ENCODE measurements at regions not wholly inside any gene's neighbourhood (a gene's known extent, or its start where the extent isn't known, plus 50 kb on each side); places are given as distances from the start of the nearest gene placed in this dataset.

DNA sequence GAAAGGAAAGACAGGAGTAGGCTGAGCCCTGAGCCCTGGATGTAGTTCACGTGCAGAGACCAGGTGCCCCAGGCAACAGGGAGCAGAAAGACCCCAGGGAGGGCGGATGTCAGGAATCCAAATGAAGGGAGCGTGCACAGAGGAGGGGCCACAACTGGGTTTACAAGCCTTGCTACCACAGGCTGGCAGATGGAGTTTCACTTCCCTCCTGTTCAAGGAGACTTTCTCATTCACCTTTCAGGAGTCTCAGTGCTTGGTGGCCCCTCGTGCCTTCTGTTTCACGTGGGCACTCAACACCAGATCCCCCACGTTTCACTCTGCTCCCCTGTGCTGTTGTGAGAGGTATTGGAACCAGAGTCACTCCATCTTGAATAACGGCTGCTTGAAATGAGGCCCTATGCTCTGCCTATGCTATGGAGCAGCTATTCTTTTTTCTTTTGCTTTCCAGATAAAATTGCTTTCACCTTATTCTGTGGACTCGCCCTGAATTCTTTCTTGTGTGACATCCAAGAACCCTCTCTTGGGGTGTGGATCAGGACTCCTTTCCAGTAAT is 601.4 kb upstream of the IGFBP3 start:
- no peak for DNase-seq

DNA sequence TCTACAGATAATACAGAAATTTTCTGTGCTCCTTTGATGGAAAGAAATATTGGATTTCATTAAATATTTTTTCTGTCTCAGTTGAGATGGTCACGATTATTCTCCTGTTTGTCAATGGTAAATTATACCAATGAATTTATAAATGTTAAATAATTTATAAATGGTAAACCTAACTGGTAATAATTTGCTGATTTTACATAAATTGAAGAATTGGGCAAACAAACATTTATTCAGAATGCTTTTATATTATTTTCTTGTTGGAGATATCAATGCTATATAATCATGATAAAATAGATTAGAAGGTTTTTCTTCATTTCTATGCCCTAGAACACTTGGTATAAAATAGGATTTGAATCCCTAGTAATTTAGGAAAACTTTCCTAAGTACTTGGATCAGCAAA is 597.6 kb upstream of the IGFBP3 start:
- DNase-seq = no peak

DNA sequence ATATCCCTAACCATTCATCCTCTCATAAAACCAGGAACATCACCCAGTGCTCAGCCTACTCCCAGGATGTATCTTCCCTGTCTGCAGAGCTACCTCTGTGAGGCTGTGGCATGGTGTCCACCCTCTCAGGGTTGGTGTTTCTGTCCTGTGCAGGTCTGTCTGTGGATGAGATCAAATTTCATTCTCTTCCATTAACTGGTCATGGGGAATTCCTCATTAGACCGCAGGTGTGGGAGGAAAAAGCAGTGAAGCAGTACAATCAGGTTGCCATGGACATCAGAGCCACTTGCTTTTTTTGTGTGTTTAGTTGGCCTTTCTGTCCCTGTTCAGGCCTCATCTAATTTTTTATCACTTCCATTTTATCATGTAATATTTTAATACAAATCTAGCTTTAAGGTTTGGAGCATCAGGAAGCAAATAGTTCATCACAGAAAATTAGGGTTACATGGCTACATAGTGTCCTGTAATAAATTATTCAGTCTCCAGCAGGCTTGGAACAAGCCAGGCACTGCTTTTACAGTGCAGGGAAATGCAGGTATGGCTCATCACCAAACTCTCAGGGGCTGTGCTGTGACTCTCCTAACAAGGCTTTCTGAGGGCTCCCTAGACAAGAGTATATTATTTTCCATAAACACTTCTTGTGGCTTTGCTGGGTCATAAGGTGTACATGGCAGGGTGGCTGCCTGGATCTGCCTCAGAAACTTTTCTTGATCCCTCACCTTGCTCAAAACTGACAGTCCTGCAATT is 594.9 kb upstream of the IGFBP3 start:
- no peak for DNase-seq

DNA sequence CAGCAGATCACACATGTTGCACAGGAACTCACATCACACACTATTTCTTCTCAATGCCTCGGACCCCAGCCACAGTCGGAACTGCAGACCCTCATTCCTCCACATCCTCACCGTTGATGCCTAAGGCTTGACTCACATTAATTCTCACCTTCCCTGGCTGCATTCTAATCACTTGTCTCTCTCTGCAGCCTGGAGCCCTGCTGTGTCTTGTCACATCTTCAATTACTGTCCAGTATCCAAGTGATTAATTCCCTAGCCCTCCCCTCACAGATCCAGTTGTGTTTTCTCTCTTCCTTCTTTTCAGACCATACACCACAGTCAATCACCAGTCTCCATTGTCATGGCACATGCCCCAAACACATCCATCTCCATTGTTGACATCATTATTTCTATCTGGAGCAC is 592.4 kb upstream of the IGFBP3 start:
- DNase-seq = no peak

DNA sequence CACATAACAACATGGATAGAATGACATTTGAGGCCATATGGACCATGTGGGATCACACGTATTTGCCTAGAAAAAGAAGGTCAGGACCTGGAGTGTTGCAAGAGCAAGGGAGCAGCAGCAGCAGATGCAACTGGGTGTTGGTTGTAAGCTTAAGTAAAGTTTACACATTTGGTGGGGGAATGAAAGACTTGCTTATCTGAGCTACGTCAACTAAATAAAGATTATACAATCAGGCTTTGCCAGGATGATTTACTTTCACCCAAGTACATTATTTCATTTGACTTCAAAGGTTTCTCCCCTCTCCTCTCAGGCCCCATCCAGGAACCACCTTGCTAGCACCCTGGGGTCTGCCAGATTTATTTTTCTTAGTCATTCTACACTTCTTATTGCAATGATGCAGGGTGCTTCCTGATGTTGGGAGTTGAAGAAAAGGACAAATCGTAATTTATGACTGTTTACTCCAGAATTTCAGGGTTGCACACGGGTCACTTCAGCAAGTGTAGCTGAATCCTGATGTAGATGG is 591.9 kb upstream of the IGFBP3 start:
- no peak for DNase-seq

DNA sequence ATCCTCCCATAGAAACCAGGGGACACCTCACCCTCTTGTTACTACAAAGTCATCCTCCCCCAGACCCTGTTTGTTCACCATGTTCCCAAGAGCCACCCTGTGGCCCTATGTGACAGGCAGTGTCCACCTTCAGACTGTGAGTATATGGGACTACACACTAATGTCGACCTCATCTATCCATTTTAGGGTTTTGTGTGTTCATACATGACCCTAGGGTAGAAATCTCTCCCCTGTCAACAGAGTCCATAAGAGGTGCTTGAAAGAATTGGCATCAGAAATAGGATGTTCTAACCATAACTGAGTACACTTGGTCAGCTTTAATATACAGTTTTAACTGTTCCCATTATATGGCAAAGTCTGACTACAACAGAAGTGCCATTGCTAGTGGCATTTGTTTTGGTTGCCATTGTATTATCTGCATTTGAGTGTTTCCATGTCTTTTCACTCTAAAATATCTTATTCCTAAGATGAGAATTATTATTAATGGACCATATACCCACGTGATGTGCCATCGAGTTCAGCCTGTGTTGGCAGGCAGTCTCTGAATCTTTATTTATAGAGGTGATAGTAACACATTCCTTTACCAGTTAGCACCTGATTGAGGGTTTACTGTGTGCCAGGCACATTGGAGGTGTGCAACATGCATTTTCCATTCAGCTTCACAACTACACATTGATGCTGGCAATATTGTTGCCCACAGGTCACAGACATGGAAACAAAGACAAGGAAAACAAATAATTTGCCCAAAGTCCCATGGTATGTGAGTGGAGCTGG is 590.6 kb upstream of the IGFBP3 start:
- no peak for DNase-seq

DNA sequence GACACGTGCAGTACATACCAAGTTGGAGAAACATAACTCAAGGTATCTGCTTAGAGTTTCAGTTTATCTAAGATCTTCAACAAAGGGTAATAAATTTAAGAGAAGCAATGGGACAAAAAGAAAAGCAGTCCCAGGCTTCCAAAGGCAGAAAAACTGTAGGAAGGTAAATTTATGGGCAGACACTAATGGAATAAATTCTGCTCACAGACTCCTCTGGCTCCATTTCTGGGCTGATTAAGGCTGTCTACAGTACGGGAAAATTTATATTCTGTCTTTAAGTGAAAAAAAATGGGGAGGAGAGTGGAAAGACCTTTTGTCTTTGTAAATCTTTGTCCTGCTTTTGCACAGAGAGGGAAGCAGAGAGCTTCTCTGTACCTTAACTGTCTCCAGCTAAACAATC is 587.5 kb upstream of the IGFBP3 start:
- DNase-seq = no peak

DNA sequence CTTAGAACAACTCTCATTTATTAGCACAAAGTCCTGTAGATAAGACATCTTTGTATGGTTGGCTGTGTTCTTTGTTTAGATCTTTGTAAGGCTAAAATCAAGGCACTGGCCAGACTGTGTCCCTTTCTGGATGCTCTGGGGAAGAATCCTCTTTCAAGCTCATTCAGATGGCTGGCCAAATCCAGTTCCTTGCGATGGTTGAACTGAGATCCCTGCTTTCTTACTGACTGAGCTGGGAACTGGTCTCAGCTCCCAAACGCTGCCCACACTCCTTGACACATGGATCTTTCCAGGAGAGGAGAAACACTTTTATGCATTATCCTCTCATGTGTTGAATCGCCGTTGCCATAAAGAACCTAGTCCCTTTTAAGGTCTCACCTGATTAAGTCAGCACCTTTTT is 586.5 kb upstream of the IGFBP3 start:
- no peak for DNase-seq

DNA sequence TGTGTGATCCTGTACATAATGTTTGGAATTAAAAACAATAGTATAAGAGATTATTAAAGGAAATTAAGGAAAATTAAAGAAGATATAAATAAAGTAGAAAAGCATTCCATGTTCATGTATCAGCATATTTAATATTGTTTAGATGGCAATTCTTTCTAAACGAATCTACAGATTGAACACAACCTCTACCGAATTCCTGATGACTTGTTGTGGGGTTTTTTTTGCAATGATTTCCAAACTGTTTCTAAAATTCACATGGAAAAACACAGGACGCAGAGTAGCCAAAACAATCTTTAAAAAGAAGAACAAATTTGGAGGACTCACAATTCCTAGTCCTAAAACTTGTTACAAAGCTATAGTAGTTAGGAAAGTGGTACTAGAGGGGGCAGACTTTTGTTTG is 573.4 kb upstream of the IGFBP3 start:
- DNase-seq = no peak

DNA sequence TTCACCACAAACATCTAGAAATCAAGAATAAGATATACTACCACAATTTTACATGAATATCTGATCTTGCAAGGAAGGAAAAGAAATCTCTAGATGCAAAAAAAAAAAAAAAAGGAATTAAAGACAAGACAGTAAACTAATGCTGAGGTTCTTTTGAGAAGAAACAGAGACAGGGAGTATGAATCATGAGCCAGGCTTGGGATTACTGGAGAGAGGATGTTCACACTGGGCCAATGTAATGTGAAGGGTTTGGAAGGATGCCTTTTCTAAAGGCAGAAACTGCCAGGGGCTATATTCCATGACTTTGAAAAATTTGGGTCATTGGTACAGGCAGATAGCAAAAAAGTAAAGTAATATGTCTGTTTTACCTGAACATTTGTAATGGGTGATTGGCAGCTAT is 573.0 kb upstream of the IGFBP3 start:
- no peak for DNase-seq

DNA sequence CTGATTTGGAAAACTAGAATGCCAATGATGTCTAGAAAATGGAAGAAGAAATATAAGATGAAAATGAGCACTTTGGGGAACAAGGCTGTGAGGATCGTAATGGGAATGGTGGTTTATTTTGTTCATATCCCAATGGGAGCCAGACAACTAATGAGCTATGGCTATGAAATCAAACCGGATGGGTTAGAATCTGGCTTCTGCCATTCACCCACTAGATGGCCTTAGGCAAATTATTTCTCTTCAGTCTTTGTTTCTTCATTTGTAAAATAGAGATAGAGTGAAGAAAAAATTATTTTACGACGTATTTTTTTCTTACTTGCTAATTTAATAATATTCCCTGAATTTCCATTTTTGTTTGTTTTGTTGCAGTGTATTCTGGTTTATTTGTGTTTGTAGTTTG is 572.1 kb upstream of the IGFBP3 start:
- DNase-seq = no peak

DNA sequence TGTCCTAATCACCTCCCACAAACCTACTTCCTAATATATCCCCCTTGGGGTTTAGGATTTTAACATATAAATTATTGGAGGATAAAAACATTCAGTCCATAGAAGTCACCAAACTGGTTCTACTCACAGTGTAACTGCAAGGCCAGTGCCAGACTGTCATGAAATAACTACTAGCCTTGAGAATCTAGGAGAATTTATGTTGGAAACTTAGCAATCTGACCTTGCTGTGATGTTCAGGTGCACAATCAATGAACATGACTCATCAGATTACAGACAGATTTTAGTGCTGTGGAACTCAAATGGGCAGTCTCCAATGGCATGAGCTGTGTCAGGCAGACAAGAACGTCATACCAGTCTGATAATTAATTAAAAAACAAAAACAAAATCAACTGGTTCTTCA is 571.4 kb upstream of the IGFBP3 start:
- no peak for DNase-seq

DNA sequence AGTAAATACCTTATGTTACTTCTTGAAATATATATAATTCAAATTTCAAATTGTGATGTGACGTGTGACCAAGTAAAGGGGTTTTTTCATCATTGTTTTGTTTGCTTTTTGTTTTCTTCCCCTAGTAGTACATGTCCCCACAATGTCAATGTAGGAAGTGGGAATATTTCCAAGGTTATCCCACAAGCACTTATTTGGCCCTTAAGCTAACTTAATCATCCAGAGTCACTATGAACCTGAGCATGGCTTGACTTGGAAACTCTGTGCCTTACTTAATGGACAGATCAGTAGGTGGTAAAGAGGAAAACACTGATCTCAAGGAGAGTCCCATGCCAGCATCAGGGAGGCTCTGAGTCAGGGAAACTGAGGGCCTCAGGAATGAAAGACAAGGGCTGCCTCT is 569.3 kb upstream of the IGFBP3 start:
- DNase-seq = no peak

DNA sequence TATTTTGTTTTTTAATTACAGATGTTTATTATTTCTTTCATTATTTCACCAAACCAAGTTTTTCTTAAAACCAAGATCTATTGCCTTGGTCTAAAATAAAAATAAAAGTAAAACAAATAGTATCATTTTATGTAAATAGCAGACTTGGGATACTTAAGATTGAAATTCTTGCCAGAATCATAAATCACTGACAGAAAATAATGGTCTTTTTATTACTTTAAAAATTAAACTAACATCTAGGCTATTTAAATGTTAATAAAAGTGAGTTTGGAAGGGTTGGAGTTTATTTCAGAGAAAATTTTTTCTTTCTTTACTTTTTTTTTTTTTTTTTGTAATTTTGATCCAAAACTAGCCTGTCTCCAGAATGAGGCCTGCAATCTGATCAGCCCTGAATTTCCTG is 568.0 kb upstream of the IGFBP3 start:
- DNase-seq = no peak

DNA sequence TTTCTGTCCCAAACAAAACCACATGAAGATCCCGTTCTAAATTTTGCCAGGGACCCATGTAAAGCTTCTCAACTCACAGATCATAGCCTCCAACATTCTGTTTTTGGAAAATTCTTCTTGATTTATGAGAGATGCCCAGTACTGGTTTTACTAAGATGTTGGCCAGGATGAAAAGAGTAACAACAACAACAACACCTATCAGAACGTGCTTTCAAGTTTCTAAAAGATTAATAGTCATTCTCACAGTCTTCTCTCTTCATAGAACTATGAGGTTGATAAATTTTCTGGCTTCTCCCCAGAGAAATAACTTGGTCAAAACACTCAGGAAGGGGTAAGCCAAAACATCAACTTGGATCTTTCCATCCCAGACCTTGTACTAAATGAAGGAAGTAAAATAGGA is 567.5 kb upstream of the IGFBP3 start:
- no peak for DNase-seq

DNA sequence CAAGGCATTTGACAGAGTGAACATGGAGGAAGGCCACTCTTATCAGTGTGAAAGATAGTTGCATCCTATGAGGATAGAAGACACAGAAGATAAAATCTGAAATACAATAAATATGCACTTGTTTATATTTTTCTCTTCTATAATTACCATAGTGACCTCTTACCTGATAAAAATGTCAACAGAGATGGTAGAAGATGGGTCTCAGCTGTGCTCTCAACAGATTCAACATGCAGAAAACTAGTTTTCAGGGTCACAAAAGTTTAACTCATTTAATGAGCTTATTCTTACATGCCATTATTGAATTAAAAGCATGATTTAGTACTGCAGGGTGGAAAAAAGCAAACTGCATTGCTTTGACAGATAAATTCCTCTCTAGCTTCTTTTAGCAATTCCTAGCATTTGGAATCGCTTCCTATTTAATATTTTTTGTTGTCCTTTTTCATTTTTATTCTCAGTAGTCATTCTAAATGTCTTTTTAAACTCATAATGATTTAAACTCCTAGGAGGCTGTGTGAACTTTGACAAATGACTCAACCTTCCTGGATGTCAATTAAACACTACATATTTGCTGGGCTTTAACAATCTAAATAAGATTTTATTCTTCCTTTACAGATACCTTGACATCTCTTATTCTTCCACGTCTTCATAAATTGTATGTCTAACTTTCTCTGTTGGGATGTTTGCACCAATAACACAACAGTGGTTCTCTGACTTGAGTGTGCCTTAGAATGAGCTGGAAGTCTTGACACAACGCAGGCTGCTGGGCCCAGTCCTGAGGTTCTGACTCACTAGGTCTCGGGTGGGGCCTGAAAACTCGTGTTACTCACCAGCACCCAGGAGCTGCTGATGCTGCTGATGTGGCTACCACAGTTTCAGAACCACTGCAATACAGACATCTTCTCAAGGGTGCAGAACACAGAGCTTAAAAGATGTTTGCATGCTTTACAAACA is 565.5 kb upstream of the IGFBP3 start:
- no peak for DNase-seq

DNA sequence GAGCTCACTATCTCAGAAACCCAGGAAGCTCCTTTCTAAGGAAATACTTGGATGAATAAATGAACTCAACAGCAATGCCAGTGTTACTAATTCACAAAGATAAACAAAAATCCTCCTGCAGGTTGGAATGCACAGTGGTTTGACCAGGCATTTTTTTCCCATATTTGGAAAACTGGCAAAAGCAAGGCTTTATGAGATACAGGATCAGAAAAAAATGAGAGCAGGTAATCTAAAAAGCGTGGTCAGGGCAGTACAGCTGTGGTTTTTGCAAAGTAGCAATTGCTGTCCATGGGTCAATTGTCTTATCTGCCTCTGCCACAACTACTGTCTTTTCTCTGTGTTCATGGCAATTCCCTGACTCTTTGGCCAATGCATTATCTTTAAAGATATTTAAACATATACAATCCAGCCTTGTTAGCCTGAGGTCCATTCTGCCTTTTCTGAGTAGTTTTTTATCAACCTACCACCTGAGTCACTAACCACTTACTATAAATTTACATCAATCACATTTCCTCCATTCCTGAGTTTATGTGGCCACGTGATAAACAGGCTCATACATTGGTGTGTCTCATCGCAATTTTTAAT is 564.5 kb upstream of the IGFBP3 start:
- no peak for DNase-seq

DNA sequence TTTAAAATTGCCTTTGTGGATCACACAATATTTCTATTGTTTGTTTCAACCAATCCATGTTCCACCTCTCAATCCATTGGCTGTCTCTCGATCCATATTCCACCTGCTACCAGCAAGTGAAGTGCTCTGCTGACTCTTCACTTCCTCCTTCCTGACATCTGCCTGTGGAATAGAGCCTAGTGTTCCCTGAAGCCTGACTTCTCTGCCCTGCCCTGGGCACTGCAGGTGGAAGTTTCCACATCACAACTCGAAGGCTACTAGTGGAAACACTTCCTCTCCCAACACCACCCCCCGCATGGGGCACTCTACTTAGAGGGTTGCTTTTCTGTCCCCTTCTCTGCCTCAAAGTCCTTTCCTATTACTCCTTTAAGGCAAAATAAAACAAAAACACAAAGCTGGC is 563.8 kb upstream of the IGFBP3 start:
- DNase-seq = no peak

DNA sequence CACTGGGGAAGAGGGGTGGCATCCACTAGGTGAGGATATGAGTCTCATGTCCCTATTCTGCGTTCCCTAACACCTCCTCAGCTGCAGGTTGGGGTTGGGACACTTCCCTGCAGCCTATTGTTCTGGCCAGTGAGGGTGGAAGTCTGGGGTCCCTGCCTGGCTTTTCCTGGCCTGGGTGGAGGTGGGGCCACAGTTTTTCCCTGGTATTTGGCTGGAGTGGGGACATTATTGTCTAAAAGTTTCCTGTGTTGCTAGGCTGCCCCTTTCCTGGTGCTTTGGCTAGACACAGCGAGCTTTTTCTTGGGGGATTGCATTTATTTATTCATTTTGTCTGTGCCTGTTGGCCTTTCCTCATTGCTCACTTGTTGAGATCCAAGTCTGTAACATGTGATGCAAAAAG is 559.5 kb upstream of the IGFBP3 start:
- no peak for DNase-seq

DNA sequence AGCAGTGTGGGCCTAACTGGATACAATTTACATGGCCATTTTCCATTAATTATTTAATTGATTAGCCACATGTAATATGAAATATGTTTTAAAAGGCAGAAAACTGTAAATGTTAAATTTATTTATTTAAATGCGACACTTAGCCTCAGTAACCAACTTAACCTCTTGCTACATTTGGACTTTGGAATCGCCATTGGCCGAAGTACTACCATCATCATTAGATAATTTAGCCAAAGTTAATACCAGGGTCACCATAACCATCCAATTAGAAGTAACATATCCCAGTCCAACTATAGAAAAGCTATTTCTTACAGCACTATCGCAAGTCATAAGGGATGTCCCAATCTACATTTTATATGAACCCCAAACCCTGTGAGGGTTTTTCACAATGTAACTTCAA is 558.6 kb upstream of the IGFBP3 start:
- DNase-seq = no peak

DNA sequence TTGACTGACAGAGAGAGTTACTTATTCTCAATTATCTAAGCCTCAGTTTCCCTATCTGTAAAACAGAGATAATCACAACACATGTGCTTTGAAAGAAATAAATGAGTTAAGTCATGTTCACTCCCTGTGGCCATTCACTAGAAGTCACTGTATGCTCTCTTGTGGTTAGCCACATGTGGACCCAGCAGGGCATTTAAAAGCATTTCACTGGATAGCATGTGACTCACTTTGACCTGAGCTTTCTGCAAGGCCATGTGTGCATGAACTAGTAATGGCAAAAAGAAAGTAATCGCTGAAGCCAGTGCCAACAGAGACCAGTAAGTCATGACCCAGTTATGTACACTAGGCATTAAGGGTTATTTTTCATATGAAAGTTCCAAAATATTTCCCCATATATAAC is 557.0 kb upstream of the IGFBP3 start:
- no peak for DNase-seq

DNA sequence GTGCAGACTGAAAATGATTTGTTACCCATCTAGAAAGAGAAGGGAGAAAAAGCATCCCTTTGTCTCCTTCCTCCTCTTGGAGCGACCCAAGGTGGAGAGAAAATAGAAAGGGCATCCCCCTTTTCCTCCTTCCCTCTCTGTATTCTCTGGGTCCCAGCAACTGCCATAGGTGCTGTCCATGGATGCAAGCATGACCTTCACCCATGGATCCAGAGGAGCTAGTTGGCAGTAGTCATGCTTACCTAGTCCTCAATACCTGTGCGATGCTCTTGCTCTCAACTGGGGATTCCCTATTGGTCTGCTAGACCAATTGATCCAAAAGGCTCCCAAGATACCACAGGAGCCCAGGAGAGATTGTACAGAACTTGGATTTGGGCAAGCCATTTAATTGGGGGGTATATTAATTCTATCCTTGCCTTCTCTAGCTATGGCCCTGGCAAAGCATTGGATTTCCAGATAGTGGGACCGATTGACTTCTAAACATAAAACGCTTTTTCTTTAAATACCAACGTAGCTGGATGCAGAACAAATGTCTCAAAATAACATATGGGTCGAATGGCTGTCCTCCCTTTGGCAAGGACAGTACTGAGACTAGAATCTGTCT is 547.8 kb upstream of the IGFBP3 start:
- no peak for DNase-seq
